NOMO-1 (cell line): ENCODE measurements at regions not wholly inside any gene's neighbourhood (a gene's known extent, or its start where the extent isn't known, plus 50 kb on each side); places are given as distances from the start of the nearest gene placed in this dataset.

ENCODE experiments used
- DNase-seq, 2 experiments: peaks; one replicate each; lab custom pipeline; 2025; ENCODE audit not compliant: unreplicated experiment in 2 of 2; lab: John Stamatoyannopoulos, UW

DNA sequence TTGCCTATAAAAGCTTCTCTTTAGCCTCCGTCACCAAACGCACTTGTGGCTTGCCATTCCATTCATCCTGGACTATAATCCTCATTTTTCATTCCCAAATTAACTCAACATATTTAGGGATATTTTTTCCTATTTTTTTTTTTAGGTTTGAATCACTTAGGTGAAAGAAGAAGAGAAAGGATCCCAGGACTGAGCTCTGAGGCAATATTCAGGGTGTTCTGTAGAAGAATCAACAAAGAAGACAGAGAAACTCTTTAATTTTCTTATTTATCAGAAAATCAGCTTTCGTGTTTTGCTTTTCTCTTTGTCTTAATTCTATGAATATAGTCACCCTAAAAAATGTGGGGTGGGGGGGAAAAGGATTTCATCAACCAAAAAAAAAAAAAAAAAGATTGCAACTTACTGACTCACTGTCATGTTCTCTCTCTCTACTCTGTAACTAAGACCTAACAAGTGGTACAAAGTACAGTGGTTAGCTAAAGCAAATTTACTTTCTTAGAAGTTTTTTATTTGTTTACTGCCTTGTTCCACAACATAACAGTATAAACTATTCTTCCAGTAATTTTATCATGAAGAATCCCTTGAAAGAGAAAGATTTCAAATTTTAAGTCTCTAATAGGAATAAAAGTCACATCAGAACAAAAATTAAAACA is 272.0 kb downstream of the DHX15 start:
- no peak for DNase-seq

- no peak for DNase-seq
These were observed 280.4 kb downstream of the DHX15 start for GRCh38 chr4:24303926-24304325.

DNA sequence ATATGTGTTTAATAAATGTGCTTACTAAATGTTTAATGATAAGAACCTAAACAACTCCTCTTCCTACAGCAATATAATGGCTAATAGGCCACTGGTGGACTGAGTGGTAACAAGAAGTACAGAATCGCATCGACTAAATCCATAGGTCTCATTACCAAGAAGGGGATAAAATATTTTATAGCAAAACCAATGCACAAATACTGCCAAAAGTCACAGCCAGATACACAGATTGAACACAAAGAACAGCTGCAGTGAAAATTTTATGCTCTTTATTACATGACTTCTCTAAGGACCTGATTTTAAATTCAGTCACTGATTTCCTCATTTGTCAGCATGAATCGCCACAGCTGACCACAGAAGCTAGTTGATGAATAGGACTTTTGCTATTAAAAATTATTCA is 285.4 kb downstream of the DHX15 start:
- DNase-seq = no peak

GRCh38 chr4:24287096-24287495 is 297.3 kb downstream of the DHX15 start:
- no peak for DNase-seq

DNA sequence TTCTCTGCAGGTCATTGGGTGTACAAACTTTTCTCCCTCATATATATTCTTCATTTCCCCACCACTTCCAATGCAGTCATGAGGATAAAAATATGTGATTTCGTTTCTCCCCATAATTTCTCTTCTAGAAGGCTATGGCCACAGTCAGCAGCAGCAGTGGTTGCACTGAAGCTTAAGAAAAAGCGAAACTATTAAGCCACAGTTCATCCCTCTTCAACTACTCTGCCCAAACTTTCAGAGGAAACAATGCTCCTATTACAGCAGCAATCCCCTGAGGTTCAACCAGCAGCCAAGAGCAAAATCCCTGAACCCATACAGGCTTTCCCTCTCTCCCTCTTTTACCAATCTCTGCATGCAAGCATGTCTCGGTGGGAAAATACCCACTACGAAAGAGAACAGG is 298.6 kb downstream of the DHX15 start:
- DNase-seq = no peak

DNA sequence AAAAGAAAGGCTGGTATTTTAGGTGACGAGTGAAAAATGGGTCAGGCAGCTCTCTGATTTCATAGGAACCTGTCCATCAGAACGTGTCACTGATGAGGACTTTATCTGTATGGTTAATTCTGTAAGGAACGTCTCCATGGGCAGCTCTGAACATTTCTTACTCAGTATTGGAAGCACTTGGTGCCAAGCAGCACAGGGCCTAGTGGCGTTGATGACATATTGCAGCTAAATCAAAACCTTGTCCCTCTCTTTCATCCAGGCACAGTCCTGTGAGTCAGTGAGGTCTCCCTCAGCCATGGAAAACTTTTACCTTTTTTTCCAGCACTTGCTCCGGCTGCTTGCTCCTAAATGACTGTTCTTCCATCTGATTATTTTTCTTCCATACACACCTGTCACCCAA is 301.9 kb downstream of the DHX15 start:
- no peak for DNase-seq

DNA sequence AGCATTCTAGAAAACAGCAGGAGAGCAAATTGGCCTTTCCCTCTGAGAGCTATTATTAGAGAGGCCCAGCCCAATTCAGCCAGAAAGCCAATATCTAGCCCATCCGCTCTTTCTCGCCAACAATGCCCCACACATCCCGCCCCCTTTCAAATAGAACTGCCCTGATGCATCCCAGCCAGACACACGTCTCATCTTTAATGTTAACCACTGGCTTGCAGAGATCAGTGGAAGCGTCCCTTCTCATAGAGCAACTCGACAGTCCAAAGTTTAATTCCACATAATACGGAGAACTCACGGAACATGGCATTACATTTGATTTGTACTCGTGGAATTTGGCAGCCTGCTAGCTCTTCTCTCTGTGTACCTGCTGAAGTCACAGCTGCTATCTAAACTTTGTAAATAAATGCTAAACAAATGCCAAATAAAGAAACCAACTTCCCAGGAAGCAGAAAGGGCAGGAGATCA is 304.4 kb downstream of the DHX15 start:
- no peak for DNase-seq

DNA sequence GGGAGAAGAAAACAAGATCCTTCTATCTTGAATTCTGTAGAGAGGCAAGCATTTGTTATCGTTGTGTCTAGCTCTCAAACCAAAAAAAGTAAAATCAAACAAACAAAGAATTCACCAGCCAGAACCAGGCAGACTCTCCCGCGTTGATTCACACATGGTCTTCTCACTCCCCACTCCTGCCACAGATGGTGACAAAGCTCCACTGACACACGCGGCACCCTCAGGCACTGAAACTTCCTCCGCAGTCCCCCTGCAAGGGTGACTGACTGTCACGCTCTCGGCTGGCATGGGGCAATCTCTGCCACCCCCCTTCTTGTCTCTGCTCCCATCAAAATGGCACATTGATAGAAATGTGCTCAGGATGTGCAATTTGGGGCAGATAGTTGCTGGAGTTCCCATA is 304.9 kb downstream of the DHX15 start:
- DNase-seq = no peak

GRCh38 chr4:24278693-24279092 is 305.7 kb downstream of the DHX15 start:
- DNase-seq = no peak

DNA sequence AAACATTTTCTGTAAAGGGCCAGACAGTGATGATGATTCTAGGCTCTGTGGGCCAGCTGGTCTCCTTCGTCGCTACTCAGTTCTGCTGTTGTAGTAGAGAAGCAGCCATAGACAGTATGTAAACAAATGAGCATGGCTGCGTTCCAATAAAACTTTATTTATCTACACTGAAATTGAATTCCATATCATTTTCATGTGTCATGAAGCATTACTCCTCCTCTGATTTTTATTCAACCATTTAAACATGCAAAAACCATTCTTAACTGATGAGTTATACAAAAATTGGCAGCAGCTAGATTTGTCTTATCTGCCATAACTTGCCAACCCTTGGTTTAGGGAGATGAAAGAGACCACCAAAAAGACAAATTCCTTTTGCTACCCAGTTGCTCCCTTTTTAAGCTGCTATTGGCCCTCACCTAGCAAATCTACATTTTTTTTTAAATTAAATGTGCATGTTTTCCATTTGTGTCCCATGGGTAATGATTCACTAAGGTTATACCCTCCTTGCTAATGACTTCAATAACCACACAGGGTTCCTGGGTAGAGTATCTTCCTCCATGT is 309.9 kb downstream of the DHX15 start:
- DNase-seq = no peak

- DNase-seq = no peak
These were observed 311.2 kb downstream of the DHX15 start for GRCh38 chr4:24273136-24273535.

DNA sequence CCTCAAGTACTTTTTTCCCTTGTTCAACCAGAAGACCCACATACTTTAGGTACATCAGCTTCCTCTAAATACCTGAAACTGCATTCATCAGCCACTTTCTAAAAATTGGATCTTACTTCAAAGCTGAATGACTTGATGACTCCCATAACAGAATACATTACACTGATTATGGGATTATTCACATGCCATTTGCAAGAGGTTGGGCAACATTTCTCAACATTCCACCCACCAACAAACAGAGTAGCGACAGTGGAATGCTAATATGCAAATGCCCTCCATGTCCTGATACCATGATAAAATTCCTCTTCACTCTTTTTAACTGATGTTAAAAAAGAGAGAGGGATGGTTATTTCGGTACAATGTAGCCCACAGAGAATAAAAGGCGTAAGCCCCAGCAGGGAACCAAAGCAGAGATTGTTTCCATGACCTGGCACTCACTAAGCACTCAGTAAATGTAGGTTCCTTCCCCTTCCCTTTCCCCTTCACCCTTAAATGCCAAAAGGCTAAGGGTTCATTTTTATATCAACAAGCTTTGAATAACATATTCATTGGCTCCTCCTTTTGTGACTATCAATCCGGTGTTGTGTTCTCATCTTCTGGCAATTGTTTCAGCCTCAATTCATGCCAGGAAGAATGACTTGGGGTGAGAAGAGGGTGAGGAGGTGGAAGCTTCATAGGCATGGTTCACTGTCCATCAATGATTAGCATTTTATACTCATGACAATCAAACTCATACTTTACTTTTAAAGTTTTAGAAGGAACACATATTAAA is 317.2 kb downstream of the DHX15 start:
- no peak for DNase-seq

- no peak for DNase-seq
These were observed 318.4 kb downstream of the DHX15 start for GRCh38 chr4:24265989-24266388.

DNA sequence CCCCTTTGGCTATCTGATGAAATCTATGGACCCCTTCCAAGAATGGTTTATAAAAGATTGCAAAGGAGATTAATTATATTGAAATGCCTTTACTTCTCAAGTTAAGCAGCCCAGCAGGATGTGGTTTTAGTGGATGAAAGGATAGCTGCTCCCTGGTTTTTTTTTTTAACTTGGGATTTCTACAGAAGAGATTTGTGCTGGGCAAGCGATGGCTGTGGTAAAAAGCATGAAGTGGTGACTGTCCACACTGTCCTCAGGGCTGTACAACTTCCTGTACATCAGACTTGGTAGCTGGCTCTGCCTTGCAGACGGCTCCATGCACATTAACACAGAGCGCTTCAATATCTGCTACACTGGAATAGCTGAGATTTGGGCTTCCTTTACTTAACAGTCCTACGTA is 321.7 kb downstream of the DHX15 start:
- no peak for DNase-seq

- DNase-seq = no peak
These were observed 322.3 kb downstream of the DHX15 start for GRCh38 chr4:24262084-24262483.

DNA sequence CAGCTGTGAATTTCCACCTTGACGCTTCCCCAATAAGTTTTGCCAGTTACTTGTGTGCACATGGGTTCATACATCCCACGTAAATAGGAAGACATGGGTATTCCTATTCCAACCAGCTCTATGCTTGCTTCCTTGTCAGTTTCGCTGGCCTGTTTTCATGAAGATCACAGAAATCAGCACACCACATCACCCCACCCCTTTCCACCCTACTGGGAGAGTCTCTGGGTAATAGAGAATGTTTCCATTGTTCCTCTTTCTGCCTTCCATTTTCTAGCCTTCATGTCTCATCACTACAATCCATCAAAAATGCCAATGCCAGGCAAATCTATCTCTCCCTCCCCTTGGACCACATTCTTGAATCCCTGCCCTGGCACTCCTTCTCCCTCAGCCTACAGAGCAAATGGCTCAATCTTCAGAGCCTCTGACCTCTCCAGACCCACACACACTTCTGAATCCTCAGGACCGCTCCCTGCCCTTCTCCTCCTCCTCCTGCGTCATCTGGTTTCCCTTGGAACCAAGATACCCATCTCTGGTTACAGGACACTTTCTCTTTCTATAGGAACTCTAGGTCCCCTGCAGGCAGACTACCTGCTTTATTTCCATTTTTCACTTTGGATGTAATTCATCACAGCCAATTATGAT is 323.3 kb downstream of the DHX15 start:
- no peak for DNase-seq

GRCh38 chr4:24260133-24260715 is 324.1 kb downstream of the DHX15 start:
- no peak for DNase-seq

DNA sequence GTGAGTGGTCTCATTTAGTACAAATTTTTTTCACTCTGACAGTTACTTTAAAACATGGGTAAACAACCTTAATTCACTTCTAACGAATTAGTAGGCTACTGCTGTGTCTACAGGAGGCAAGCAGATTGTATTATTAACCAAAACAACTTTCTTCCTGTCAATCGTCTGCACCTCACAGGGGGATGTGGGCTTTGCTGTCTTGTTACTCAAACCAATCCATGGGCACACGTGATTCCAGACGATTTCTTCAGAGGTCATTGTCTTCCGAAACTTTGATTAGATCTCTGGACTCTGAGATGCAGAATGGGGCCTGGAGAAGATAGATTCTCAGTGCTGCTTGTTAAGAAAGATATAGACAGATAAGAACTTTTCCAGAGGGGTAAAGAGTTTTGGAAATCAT is 327.8 kb downstream of the DHX15 start:
- no peak for DNase-seq

DNA sequence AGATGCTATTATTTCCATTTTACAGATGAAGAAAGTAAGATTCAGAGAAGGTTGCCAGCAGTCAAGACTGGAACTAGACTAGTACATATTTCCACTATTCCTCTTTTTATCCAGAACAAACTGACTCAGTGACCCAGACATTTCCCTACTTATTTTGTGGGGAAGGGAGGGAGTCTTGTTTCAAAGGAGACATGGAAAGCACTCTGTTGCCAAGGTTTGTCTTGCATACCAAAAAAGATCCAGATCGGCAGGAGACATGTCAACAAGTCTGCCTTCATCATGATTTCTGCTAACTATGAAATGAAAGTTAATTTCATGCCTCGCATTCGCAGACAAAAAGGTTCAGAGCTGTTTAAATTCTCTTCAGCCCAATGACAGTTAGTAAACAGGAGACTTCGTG is 328.3 kb downstream of the DHX15 start:
- no peak for DNase-seq

DNA sequence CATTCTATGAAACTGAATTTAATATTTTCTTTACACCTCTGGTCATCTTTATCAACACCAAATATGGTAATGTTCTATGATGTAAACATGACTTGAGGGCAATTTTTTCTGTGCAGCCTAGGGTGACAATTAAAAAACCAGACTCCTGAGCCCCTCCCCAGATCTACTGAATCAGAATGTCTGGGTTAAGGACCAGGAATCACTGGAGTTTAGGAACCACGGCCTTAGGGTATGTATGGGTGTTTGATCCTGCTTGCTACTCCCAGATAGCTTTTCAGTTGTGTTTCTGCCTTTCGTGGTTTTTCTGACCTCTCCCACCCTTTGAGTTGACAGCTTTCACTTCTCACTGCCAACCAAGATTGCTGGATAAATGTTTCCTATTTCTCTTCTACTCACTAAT is 332.2 kb downstream of the DHX15 start:
- DNase-seq = peak; percentile 5 to 54

DNA sequence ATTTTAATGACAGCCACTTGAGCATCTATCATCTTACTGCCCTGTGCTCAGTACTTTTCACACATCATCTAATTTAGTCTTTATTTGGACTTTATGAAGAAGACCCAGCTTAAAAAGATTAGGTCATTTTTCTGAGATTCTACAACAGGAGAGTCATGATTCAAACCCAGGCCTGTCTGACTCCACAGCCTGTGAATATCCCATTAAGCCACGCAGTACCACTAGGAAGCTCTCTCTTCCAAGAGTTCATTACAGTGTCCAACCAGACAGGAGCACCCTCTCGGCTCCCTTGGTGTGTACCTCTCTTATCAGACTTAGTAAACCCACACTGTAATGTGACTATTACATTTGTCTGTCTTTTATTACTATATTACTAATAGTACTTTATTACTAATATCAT is 332.8 kb downstream of the DHX15 start:
- no peak for DNase-seq
